K562 (cell line): ENCODE measurements at regions not wholly inside any gene's neighbourhood (a gene's known extent, or its start where the extent isn't known, plus 50 kb on each side); places are given as distances from the start of the nearest gene placed in this dataset.

Experiments
- BCOR ChIP-seq: fragments of 450-650 bp; IDR thresholded peaks from 2 replicates; pipeline ENCODE4 v1.6.1; 2016
- CTCF ChIP-seq, 3 experiments: IDR thresholded peaks in 2 of 3; conservative IDR thresholded peaks in 1 of 3; 2 replicates each; pipeline ENCODE4 v1.5.1; 2011 to 2012; ENCODE audit warnings: low read length in 3 of 3, mild to moderate bottlenecking in 3 of 3, control low read depth in 2 of 3, improper control_type of control experiment in 1 of 3, inconsistent platforms in 1 of 3, low read depth in 1 of 3, mixed read lengths in 1 of 3, moderate library complexity in 1 of 3; ENCODE audit not compliant: insufficient read depth in 2 of 3
- GATA2 ChIP-seq: sonication (generic); formaldehyde crosslinking; IDR thresholded peaks from 2 replicates; pipeline ENCODE4 v1.4.0; 2020; ENCODE audit warnings: mild to moderate bottlenecking, missing genetic modification reagents
- JUN ChIP-seq, 2 experiments: sonication (generic) in 1 of 2; formaldehyde crosslinking in 1 of 2; IDR thresholded peaks; 2 replicates each; pipeline versions ENCODE4 v1.6.1 to v1.8.0; 2012 to 2022; ENCODE audit warnings: borderline replicate concordance in 2 of 2, mild to moderate bottlenecking in 2 of 2, improper control_type of control experiment in 1 of 2, low read depth in 1 of 2, low read length in 1 of 2, missing genetic modification reagents in 1 of 2
- MAFK ChIP-seq: IDR thresholded peaks from 2 replicates; pipeline ENCODE4 v1.6.1; 2011; ENCODE audit warnings: low read length, improper control_type of control experiment
- MAX ChIP-seq: sonication (generic); formaldehyde crosslinking; IDR thresholded peaks from 2 replicates; pipeline ENCODE4 v1.9.0; 2022; ENCODE audit warnings: mild to moderate bottlenecking, missing genetic modification reagents
- PHB2 ChIP-seq: fragments of 450-650 bp; IDR thresholded peaks from 2 replicates; pipeline ENCODE4 v1.6.1; 2017; ENCODE audit warnings: low read depth
- PRDM10 ChIP-seq: fragments of 450-650 bp; IDR thresholded peaks from 2 replicates; pipeline ENCODE4 v1.6.1; 2018; ENCODE audit not compliant: partially characterized antibody
- SP1 ChIP-seq: sonication (generic); formaldehyde crosslinking; IDR thresholded peaks from 2 replicates; pipeline ENCODE4 v1.8.1; 2022; ENCODE audit warnings: mild to moderate bottlenecking, missing genetic modification reagents
- ZKSCAN3 ChIP-seq: fragments of 250-450 bp; sonication (Bioruptor Pico); IDR thresholded peaks from 2 replicates; pipeline ENCODE4 v1.4.0; 2020
- ZNF778 ChIP-seq: fragments of 450-650 bp; formaldehyde crosslinking; IDR thresholded peaks from 2 replicates; pipeline ENCODE4 v1.4.0; 2020; ENCODE audit warnings: mild to moderate bottlenecking, moderate library complexity

GRCh38 chr12:74446466-74446865 is 91.2 kb upstream of the ATXN7L3B start:
- TF ChIP-seq PHB2: no peak
- TF ChIP-seq ZNF778 (CRISPR knock-in tag): no peak
- no peak for TF ChIP-seq CTCF (IDR thresholded peaks at IDR 0.05 in 2 of 3, conservative IDR thresholded peaks at IDR 0.05 in 1 of 3; ENCODE audit: insufficient read depth in 2 of 3, low read depth in 1 of 3, low read length in 3 of 3)
- no peak for TF ChIP-seq MAX (CRISPR knock-in tag)
- TF ChIP-seq BCOR: no peak
- no peak for TF ChIP-seq JUN (IDR thresholded peaks at IDR 0.05; ENCODE audit: borderline replicate concordance, low read depth, low read length)
- no peak for TF ChIP-seq JUN (CRISPR knock-in tag; IDR thresholded peaks at IDR 0.05; ENCODE audit: borderline replicate concordance)
- TF ChIP-seq GATA2 (CRISPR knock-in tag): no peak
- TF ChIP-seq ZKSCAN3 (CRISPR knock-in tag): no peak
- TF ChIP-seq SP1: no peak
- TF ChIP-seq MAFK: no peak
- TF ChIP-seq PRDM10: no peak
